GM10266 (cell line): ENCODE measurements at regions not wholly inside any gene's neighbourhood (a gene's known extent, or its start where the extent isn't known, plus 50 kb on each side); places are given as distances from the start of the nearest gene placed in this dataset.

Experiments used
- DNase-seq: peaks from one replicate; pipeline ENCODE4 v3.0.0; 2012; ENCODE audit errors: extremely low spot score
- TF ChIP-seq, protein P1 (sequence below): IDR thresholded peaks from 2 replicates; pipeline ENCODE4 v1.5.1; 2012; ENCODE audit warnings: mild to moderate bottlenecking, low read depth; ENCODE audit not compliant: control insufficient read depth, insufficient read depth; ENCODE audit errors: missing control alignments

DNA sequence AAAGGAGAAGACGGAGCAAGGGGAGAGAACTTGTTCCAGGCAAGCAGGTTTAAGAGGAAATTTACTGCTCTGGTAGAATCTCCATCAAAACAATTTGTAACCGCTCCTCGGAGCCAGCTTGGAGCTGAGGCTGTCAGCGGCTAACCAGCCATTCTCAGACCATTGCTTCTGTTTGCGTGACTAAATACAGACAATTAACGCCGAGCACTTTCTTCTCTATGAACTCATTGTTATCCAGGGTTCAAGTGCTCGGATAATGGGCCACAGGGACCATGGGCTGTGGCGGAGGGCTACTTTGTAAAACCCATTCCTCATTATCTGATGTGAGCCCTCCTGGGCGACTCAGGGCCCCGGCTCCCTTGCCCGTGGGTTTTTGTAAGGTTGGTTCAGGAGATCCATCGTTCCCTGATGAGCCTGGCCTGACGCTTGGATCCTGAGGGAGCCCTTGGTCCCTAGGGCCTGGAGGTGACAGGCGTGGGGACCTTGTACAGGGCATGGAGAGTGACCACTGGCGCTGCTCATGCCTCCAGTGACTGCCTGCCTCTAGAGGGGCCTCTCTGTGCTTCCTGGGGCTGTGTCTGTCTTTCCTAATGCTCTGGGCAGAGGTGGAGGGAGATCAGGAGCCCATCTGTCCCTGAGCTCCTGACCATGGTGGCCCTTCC, 61.5 kb upstream of the ZNF536 start:
- TF ChIP-seq, protein P1, sequence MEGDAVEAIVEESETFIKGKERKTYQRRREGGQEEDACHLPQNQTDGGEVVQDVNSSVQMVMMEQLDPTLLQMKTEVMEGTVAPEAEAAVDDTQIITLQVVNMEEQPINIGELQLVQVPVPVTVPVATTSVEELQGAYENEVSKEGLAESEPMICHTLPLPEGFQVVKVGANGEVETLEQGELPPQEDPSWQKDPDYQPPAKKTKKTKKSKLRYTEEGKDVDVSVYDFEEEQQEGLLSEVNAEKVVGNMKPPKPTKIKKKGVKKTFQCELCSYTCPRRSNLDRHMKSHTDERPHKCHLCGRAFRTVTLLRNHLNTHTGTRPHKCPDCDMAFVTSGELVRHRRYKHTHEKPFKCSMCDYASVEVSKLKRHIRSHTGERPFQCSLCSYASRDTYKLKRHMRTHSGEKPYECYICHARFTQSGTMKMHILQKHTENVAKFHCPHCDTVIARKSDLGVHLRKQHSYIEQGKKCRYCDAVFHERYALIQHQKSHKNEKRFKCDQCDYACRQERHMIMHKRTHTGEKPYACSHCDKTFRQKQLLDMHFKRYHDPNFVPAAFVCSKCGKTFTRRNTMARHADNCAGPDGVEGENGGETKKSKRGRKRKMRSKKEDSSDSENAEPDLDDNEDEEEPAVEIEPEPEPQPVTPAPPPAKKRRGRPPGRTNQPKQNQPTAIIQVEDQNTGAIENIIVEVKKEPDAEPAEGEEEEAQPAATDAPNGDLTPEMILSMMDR = no peak
- no peak for DNase-seq

DNA sequence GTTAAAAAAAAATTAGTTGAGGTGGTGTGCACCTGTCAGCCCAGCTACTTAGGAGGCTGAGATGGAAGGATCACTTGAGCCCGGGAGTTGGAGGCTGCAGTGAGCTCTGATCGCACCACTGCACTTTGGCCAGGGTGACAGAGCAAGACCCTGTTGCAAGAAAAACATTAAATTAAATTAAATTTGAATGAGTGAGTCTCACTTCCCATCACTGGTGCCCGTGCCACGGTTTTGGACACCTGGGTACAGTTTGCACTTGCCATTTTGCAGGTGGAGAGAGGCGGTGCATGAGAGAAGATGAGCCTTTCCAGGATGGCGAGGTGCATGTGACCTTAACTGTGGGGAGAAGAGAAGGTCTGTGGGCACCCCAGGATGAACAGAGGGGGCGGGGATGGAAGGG, 60.3 kb upstream of the ZNF536 start:
- TF ChIP-seq, protein P1 = no peak

DNA sequence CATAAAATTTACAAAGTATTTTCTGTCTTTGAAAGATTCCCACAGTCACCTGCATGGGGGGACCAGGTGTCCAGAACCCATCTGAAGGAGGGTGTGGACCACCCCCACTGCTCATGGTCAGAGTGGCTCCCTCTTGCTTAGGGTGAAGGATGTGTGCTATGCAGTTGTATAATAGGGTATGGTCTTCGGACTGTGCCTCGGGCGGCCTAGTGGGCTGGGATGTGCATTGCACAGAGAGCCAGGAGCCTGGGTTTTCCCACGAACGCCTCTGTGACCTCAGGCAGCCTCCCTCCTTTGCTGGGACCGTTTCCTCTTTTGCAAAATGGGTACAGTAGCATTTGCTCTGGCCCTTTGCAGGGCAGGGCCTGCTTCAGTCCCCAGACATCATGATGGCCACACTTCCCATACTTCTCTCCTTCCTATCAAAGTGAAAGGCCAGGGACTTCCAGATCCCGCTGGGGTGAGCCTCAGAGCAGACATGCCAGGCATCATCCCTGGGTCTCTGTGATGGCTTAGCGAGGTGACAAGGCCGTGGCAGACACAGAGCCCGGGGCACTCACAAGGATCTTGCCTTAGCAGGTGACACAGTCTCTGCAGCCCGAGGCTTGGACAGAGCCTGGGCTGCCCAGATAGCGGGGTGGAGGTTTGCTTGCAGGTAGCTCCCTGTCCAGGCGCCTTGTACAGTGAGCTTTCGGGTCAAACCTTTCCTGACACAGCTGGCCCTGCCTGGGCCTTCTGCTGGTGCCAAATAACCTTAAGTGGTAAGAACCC, 59.4 kb upstream of the ZNF536 start:
- DNase-seq = no peak
- TF ChIP-seq, protein P1 = no peak

More for the DNA sequence above, 60.3 kb upstream of the ZNF536 start:
- no peak for DNase-seq

DNA sequence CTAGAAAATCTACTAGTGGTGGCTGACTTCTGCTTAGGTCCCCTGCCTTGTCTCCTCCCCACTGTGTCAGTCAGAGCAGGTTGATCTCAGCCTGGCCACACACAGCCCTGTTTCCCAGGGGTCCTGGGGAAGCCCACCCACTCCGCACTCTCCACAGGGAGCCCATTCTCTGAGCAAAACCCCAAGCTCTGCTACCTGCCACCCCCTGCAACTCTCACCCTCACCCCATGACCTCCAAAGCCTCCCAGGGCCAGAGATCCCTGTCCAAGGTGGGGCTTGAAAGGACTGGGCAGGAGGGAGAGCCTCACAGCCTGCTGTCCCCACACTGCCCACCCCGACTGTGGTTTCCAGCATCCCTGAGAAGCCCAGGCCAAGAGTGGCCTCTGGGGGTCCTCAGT, 58.8 kb upstream of the ZNF536 start:
- no peak for DNase-seq
- TF ChIP-seq, protein P1 = no peak

DNA sequence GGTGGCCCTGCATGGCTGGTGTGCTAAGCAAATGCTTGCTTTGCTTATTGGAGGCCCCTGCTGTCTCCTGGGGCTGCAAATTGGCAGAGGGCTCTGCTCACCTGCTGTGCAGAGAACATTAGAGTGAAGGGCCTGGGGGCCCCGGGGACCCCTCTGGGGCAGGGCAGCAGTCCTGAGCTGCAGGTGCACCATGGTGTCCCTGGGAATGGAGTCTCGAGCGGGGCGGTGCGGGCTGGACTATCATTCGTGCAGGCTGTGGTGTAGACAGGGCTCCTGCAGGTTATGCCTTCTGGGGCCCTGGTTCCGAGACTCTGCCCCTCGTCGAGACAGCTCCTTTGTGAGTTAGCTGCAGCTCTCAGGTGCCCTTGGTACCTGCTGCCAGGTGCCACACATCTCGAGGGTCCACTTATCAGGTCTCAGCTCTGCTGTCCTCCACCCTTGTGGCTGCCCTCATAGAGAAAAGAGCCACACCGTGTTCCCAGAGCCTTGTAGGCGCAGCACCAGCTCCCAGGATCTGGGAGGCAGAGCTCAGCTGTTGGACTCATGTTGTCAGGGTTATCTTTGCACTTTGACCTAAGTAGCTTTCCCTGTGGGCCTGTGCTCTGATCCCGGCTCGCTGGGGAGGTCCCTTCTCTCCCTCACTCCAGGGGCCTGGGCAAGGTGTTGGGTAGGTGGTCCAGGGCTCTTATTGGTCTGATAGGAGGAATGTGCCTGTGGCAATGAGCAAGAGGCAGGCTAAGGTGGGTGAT, 58.0 kb upstream of the ZNF536 start:
- no peak for DNase-seq
- TF ChIP-seq, protein P1 = no peak

DNA sequence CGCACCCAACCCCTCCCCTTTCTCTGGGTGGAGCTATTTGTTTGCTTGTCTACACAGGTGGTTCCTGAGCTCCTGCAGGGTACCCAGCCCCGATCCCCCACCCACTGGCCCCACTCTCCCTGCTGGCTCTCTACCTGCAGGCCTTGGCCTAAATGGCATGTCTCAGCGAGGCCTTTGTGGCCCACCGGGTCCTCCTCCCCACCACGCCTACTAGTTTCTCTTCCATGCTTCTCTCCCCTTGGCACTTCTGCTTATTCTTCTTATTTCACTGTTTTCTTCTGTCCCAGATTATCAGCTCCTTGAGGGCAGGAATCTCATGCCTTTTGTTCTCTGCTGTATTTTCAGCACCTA, 57.4 kb upstream of the ZNF536 start:
- no peak for DNase-seq
- TF ChIP-seq, protein P1 = no peak
